Inflammatory macrophage treated with lipopolysaccharide for 4 hours (primary cell): ENCODE measurements at regions not wholly inside any gene's neighbourhood (a gene's known extent, or its start where the extent isn't known, plus 50 kb on each side); places are given as distances from the start of the nearest gene placed in this dataset.

Experiments
- DNase-seq: peaks from one replicate; pipeline ENCODE4 v3.0.0-alpha.2; 2020

- no peak for DNase-seq
These were observed 1014.7 kb upstream of the LRRN3 start for GRCh38 chr7:110076194-110076593.

GRCh38 chr7:110084181-110084807 lies 1006.6 kb upstream of the LRRN3 start:
- DNase-seq = no peak

GRCh38 chr7:110090110-110090820 lies 1000.7 kb upstream of the LRRN3 start:
- DNase-seq = no peak

GRCh38 chr7:110095372-110096052 lies 995.4 kb upstream of the LRRN3 start:
- no peak for DNase-seq

GRCh38 chr7:110104243-110104642 lies 986.7 kb upstream of the LRRN3 start:
- no peak for DNase-seq

GRCh38 chr7:110105307-110105706 lies 985.6 kb upstream of the LRRN3 start:
- no peak for DNase-seq

GRCh38 chr7:110105840-110106239 lies 985.1 kb upstream of the LRRN3 start:
- no peak for DNase-seq

- DNase-seq = no peak
These were observed 970.9 kb upstream of the LRRN3 start for GRCh38 chr7:110119883-110120581.

- DNase-seq = no peak
These were observed 961.8 kb upstream of the LRRN3 start for GRCh38 chr7:110129159-110129558.

GRCh38 chr7:110130669-110131068 lies 960.3 kb upstream of the LRRN3 start:
- DNase-seq = no peak

- no peak for DNase-seq
These were observed 959.6 kb upstream of the LRRN3 start for GRCh38 chr7:110131344-110131743.

- DNase-seq = no peak
These were observed 951.9 kb upstream of the LRRN3 start for GRCh38 chr7:110139056-110139455.

- no peak for DNase-seq
These were observed 947.9 kb upstream of the LRRN3 start for GRCh38 chr7:110142939-110143526.

- DNase-seq = no peak
These were observed 946.3 kb upstream of the LRRN3 start for GRCh38 chr7:110144599-110144998.

- no peak for DNase-seq
These were observed 942.9 kb upstream of the LRRN3 start for GRCh38 chr7:110148054-110148453.

GRCh38 chr7:110153222-110153621 lies 937.7 kb upstream of the LRRN3 start:
- no peak for DNase-seq

GRCh38 chr7:110156511-110156910 lies 934.4 kb upstream of the LRRN3 start:
- DNase-seq = no peak

- no peak for DNase-seq
These were observed 933.1 kb upstream of the LRRN3 start for GRCh38 chr7:110157631-110158362.

- no peak for DNase-seq
These were observed 922.9 kb upstream of the LRRN3 start for GRCh38 chr7:110168010-110168409.

- no peak for DNase-seq
These were observed 920.1 kb upstream of the LRRN3 start for GRCh38 chr7:110170841-110171240.

GRCh38 chr7:110177463-110177862 lies 913.5 kb upstream of the LRRN3 start:
- no peak for DNase-seq

GRCh38 chr7:110179037-110179436 lies 911.9 kb upstream of the LRRN3 start:
- no peak for DNase-seq
